NCI-H460 (cell line): ENCODE measurements at regions not wholly inside any gene's neighbourhood (a gene's known extent, or its start where the extent isn't known, plus 50 kb on each side); places are given as distances from the start of the nearest gene placed in this dataset.

Experiments
- DNase-seq: peaks from one replicate; pipeline ENCODE4 v3.0.0-alpha.2; 2016; ENCODE audit warnings: low read depth; ENCODE audit errors: extremely low read depth

DNA sequence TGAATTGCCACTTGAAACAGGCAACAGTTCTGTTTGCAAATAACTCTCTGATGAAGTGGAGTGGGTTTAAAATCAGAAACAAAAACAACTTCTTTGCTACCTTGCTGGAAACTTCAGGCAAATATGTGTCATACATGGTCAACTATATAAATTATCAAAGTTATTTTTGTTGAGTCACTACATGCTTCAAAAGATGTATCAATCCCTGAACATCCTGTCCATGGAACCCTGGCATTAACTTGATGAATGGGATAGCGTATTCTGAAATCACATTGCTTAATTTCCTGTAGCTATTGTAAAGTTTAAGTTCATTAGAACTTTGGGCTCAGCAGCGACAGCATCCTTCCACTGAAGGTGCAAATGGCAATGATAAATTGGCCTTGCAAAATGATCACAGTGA, 213.6 kb upstream of the MAF start:
- DNase-seq, result no peak

DNA sequence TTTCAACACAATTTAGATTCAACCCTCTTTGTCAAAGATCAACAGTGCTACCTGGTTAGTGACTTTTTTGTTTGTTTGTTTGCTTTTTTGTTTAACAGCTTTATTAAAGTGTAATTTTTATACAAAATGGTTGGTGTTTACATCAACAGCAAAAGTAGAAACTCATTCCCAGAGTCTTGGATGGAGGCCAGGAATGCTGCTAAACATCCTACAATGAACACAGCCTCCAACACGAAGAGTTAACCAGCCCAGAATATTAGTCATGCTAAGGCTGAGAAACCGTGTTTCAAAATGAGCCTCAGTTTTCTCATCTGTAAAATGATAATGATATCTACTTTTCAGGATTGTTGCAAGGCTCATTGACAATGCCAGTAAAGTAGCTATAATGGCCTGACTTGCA, 211.0 kb upstream of the MAF start:
- no peak for DNase-seq

DNA sequence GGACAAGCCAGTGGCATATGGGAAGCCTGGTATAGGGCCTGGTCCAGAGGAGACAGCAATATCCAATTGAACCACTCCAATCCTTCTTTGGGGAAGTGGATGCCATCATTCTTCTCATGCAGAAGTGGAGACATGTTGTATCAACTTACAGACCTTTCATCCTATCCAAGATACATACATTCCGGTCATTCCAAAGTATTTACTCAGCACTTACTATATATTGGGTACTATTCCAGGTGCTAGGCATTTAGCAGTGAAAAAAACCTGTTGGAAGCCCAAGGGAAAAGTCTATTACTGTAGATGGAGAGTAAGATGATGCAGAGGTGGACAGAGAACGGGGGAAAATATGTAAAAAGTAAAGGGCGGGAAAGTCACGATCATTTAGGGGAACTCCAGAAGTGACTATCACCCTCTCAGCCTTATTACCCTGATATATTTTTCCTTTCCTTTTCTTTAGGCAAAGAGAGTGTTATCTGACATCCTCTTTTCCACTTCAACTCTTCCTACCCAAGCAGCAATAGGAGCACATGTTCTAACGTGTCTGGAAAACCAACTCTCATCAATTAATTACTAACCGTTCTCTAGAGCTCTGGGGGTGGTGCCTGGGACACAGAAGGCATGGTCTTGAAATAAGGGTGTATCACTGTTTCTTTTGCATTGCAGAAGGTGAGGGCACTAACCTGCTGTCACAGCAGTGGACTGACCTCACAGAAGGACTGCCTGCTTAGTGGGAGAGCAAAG, 210.1 kb upstream of the MAF start:
- DNase-seq, result no peak

DNA sequence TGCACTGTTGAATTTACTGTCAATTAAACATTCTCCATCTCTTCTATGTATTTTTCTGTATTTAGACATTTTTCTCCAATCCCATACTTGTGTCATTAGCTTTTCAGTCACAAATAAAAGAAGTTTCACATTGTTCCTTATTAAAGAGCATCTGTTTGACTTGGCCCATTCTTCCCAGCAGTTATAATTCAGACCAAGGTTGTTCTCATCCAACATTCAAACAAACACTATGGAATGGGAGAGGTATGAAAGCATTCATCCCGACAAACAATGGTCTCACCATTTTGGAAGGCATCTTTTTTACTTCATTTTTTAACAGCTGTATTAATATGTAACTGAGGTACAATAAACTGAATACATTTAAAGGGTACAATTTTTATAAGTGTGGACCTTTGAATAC, 208.8 kb upstream of the MAF start:
- DNase-seq, result no peak

DNA sequence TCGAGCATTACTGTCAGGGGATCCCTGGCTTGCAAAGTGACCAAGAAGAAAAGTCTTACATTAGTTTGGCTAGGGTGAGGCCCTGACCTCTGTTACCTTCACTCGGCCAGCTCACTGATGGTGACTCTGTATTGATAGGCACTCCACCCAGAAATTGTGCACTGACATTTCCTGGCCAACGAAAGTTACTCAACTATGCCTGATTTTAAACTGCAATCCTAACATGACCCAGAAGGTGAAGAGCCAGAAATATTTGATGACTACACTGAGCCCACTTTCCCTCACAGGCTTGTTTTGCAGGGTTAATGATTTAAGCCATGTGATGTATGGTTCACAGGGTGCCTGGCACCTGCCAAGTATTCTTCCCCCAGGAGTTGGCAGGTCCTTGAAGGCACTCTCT, 208.2 kb upstream of the MAF start:
- no peak for DNase-seq

DNA sequence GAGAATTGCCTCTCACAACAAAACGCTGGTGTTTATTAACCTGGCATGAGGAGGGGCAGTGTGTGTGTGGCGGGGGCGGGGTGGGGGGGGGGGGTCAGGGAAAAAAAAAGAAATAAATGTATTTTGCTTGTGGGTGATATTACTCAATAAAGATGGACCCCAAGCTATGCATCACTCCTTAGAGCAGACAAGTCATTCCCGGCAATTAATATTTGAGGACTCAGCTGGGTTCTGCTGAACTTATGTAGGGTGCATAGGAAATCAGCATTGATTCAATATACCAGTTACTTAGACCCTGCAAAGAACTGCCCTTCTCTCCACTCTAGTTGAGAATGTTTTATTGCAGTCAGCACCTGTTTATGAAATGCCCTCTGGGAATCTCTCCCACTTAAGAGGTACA, 206.2 kb upstream of the MAF start:
- no peak for DNase-seq

DNA sequence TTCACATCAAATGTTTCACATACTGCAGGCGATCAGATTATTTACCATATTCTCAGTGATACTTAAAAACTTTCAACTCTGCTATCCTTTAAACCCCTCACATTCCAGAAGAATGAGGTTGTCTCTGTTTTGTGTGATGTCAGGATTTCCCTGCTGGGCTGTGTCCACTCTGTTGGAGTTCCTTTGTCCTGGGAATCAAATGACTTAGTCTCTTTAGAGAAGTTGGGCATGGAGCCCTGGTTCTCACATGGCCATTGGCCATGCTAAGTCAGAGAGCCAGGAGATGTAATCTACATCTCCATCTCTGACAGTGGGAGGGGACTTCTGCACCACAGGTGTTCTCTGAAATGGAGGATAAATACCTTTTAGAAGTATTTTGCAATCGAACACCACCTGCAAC, 205.1 kb upstream of the MAF start:
- no peak for DNase-seq

DNA sequence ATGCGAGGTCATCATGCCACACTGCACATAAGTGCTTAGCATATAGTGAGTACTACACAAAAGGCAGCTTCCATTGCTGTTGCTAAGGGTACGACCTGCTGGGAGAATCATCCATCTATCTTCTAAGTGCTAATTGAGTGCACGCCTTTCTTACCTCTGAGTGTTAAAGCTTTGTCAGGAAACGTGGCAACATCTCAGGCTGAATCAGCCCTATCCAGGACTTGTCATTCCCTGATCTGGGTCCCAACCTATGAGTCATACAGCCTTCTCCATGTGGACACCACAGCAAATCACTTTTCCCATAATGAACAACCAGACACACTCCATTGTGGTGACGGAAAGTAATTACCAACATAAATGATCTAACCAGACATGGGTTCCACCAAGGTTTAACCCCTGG, 201.1 kb upstream of the MAF start:
- DNase-seq, result no peak

DNA sequence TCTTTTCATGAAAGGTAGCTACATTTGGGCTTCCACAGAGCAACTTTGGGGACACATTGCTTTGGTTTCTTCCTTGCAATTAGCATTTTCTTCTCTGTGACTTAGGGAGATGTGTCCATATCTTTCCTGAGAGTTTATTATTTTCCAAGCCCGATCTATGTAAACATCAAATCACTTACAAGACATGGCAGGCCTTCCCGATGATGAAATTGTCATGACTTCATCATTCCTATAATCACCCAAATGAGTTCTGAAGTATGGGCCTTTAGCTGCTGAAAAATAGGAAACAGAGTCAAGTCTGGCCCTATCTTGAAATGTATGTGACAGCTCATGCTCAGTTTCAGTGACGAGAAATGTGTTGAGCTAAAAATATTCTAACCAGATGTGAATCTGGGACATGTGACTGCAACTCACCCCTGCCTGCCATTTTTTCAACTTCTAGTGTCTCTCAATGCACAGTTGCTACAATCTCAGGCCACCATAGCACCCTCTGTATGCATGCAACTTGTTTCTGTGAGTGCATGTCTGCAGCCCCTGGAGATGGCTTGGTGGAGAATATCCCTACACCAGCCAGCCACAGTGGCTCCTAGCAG, 199.6 kb upstream of the MAF start:
- no peak for DNase-seq

DNA sequence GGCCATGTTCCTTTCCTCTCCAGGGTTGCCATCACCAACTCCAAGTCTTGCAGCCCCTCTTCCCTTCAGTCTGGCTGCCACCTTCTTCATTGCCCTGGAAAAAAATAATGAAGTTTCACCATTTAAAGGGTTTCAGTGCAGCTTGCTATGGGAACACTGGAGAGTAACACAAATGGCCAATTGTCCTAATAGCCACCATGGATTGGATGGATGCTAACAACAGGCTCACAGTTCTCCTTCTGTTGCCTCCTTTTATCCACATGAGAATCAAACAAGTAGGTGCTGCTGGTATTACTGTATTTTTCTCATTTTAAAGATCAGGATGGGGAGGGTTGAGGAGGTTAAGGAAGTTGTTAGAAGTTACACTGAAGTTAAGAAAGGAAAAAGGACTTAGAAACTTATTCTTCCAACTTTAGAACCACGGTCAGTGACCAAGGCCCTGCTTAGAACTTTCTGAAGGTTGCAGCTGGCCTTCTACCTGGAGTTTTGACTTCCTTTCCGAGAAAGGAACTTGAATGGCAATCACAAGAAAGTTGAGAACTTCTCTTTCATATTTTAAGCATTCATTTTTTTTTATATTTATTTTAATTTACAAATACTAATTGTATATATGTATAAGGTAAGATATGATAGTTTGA, 198.0 kb upstream of the MAF start:
- no peak for DNase-seq

DNA sequence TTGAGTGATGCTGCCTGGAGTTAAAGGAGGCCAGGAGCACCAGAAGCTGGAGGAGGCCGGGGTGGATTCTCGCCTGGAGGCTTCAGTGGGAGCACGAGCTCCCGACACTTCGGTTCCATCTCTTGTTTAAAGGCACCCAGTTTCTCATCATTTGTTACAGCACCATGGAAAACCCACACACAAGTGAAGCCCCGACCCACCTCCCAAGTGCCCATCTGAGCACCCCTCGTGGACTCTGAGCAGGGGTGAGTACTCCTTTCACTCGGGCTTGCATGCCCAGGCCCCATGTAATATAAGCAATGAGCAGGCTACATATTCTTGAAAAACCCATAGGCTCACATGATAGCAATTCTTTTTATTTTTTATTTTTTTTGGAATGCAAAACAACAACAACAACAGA, 196.9 kb upstream of the MAF start:
- no peak for DNase-seq

DNA sequence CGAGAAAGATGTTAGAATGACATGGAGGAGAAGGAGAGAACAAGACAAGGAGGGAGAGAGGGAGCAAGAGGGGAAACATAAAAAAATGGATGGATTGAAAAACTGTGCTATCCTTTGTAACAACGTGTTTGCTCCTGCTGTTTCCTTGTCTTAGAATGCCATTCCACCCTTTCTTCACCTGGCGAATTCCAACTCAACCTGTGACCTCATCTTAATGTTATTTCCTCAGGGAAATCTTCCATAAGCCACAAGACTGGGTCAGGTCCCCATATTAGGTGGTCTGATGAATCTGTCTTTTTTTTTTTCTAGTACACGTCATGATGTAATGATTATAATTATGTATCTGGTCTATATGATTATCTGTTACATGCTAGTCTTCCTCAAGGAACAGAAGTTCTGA, 195.0 kb upstream of the MAF start:
- DNase-seq, result no peak

DNA sequence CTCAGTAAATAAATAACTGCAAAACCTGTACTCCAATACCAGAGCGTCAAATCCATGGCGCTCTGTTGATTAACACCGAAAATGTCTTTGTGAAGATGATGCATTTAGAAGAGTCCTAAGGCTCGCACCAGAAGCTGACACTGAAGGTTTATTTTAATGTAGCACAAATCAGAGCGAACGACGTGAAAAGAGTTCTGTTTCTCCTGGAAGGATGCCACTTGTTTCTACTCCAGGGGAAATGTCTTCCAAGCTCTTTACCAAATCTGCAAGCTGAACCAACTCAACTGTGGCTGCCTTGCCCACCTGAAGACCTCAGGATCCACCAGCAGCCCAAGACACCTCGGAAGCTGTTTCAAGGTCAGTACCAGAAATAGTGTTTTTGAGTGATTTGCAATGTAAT, 194.4 kb upstream of the MAF start:
- no peak for DNase-seq

DNA sequence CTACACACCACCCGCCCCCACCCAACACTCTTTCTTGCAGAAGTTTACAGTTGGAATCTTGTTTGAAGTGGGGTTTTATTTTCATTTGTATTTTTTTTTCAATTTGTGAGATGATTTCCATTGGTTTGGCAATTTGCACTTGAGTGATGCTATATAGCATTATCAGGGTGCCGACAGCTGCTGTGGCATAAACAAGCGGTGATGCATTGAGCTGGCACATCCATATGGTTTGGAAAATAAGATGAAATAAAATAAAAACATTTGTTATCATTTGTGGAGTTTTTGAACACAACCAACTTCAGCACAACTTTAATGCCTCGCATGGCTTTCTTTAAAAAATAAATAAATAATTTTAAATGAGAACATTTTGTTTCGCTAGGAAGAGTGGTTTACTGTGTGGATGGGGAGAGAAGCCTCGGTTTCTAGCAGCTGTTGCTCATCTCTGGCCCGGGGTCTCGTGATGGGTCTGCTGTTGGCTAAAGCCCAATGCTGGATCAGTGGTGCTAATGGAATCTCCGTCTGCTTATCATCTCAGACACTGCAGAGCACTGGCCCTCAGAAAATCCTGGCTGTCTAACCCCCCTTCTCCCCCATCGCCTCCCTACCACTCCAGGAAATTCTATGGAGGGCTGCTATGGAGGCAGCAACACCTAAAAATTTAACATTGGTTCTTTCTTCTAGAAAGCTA, 192.3 kb upstream of the MAF start:
- no peak for DNase-seq

DNA sequence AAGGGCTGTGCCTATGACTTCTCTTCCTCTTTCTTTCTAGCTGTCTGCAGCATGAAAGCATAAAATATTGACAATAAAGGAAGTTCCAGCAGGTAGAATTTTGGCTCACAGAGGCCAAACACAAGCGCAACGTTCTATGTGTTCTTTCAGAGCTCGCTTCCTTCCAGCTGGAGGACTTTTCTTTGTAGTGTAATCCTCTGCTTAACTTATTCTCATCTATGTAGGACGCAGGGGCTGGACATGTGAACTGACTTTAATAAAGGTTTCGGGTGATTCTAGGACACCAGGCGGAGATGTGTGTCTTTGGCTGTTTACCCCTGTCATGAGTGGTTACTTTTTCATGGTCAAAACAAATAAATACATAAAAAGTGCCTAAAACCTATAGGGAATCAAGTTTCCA, 191.5 kb upstream of the MAF start:
- no peak for DNase-seq

DNA sequence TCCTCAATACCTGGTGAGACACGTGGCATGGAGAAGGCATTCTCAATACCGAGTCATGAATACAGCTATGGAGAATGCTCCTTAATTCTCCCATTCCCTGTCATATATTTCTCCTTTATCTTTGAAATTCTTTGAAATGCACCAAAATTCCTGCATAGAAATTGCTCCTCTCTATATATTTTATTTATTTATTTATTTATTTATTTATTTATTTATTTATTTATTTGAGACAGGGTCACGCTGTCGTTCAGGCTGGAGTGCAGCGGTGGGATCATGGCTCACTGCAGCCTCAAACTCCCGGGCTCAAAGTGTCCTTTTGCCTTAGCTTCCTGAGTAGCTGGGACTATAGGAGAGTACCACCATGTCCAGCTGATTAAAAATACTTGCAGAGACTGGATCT, 190.3 kb upstream of the MAF start:
- DNase-seq, result no peak

DNA sequence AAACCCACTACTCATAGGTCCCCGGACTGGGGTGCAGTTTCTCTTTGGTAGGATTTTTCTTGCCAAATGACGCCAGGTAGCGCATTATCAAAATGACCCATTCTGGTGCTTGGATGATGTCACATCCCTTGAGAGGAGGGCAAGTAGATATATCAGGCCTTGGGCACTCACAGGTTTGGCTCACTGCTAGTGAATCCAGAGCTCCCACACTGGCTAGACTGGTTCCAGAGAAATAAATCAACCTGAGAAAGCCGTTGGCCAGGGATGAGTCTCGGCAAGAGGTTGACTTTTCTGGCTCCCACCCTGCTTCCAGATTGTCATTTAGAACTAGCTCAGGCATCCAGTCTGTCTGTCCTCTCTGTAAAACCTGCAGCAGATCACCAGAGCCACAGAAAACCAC, 188.4 kb upstream of the MAF start:
- no peak for DNase-seq

DNA sequence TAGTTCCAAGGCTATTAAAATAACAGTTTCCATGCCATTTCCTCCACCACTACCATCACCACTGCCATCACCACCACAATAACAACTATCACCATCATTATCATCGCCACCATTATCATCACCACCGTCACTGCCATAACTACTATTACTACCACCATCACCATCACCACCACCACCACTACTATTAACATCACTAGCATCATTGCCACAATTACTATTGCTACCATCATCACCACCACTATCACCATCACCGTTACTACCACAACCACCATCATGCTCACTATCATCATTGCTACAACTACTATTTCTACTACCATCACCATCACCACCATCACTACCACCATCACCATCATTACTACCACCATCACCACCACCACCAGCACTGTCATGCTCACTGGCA, 185.9 kb upstream of the MAF start:
- no peak for DNase-seq

DNA sequence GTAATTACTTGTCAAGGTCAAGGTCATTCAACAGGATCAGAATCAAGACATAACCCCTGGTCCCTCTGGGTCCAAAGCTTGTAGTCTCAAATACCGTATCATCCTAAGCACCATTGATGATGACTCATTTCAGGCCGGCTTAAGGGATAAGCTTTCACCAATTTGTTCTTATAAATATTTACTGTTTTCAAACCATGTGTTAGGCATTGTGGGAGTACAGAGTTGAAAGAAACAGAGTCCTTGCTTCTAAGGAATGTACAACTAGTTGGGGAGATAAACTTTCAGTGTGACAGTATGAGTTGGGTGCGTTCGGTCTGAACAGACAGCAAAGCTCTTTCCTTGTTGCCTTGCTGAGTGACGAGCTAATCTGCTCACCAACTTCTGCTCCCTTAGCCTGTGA, 183.5 kb upstream of the MAF start:
- DNase-seq, result no peak

DNA sequence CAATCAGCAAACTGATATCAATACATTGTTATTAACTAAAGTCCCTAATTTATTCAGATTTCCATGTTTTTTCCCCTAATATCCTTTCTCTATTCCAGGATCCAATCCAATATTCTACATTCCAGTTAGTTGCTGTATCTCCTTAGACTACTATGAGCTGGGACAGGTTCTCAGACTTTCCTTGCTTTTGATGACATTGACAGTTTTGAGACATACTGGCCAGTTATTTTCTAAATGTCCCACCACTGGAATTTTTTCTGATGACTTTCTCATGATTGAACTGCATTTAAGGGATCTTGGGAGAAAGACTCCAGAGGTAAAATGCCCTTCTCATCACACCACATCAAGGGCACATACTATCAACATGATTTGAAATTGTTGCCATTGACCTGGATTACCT, 177.1 kb upstream of the MAF start:
- no peak for DNase-seq

DNA sequence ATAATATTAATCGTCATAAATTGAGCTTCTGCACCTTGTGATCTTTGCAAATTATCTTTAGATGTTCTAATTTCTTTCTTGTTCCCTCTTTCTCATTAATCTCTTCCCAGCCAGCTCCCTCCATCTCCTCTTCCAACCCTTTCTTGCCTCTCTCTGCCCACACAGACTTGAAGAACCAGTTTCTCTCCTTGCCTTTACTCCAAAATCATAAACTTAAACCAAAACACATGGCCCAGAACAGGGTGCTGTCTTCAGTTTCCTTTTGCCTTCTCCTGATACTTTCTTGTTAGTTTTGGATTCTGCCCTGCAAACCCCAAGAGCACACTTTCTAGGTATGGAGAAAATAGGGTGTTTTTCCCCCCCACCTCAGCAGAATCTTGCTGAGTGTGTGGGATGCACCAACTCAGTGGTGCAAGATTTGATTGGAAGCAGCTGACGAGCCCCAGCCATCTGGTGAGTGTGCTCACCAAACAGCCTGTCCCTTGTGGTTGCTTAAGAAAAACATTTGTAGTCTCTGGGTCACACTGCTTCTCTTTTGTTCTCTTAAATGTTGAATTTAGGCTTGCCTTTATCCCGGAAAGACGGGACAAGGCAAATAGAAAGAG, 175.8 kb upstream of the MAF start:
- DNase-seq, result no peak

DNA sequence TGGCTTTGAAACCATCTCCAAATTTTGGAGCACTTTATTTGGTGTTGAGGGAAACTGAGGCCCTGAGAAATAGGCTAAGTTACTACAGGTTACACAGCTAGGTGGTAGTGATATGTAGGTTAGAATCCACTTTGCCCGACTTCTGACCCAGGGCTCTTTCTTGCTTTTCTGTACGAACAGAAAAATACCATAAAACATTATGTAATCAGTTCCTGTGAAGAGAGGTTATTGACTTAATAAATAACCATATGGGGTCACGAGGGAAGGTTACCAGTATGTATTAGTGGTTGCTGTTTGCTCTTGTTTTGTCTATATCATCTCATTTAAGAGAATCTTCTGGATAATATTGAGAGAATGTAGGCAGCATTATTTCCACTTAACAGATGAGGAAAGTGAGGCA, 172.2 kb upstream of the MAF start:
- DNase-seq, result no peak
